Suppressor macrophage (primary cell): ENCODE measurements at regions not wholly inside any gene's neighbourhood (a gene's known extent, or its start where the extent isn't known, plus 50 kb on each side); places are given as distances from the start of the nearest gene placed in this dataset.

Experiments
- DNase-seq, 4 experiments: peaks; one replicate each; pipeline ENCODE4 v3.0.0-alpha.2; 2020 to 2022

DNA sequence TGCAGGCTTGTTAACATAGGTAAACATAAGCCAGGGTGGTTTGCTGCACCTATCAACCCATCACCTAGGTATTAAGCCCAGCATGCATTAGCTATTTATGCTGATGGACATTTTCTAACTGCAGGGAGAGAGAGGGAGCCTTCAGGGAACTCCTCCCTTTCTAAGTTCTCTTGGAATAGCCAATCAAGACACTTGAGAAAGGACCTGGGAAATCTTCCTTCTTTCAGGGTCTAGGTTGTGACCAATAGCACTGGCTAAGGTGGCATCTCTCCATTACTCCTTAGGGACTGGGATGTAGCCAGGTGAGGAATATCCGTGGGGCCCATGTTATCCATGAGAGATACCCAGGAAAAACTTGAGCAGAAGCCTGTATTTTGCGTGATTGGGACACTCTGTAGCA is 849.6 kb upstream of the MAP3K7 start:
- DNase-seq: no peak

DNA sequence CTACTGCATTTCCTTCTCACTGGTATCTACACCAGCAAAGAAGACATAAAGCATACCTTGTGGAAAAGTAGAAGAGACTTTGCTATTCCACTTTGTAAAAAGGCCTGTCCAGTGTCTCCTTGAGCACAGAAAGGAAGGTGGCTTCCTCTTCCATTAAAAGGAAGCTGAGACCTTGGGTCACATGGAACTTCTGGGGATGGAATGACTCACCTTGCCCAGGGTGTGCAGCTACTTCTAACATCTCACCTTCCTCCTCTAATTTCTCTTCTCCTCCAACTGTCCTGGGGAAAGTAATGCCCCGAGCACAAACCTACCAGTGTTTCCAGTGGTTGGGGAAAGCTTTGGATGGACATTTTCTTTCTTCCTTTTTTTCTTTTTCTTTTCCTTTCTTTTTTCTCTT is 848.8 kb upstream of the MAP3K7 start:
- DNase-seq: no peak

DNA sequence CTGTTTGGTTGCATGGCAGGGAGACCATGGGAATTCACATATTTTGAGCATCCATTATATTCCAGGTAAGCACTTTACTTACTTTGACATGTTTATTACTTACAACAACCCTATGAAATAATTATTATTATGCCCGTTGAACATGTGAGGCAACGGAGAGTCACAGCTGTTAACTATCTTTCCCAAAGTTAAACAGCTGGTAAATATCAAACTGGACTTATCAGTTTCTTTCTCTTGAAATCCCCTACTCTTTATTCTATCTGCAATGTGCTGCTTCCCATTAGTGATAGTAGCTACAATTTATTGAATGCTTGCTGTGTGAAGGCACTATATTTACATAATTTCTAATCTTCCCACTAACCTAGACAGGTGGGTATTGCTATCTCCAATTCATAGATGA is 847.7 kb upstream of the MAP3K7 start:
- DNase-seq: no peak

DNA sequence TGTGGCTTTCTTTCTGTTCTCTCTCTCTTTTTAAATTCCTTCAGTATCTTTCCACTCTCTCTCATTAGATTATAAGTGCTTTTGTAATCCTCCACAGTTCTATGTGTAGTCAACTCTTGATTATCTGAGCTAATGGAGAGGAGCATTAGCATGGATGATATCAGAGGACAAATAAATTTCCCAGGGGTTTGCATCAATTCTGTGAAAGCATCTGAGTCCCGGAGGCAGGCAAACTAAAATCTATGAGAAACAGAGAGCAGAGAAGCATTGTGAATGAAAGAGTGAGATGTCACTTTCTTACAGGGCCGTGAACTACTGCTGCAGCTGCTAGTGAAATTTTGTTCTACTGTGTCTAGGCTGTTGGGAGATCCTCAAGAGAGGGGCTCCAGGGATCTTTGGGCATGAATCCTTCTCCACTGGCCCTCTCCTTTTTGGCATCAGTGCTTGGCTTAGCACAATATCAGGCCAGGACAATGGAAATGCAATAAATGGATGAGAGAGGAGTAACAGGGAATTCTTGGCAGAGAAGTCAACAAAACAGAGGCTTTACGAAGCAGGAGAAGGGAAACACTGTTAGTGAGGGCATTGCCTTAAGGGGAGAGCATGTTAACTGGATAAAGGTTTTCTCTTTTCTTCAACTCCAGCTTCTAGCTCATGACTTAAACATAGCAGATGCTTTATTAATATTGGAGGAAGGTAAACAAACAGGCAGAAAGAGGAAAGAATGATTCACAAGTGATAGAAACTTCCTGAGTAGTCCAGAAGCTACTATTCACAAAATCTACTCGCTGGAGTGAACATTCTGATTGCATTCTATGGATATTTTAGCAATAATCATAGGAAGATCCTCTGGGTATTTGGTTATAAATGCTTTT is 847.0 kb upstream of the MAP3K7 start:
- no peak for DNase-seq

DNA sequence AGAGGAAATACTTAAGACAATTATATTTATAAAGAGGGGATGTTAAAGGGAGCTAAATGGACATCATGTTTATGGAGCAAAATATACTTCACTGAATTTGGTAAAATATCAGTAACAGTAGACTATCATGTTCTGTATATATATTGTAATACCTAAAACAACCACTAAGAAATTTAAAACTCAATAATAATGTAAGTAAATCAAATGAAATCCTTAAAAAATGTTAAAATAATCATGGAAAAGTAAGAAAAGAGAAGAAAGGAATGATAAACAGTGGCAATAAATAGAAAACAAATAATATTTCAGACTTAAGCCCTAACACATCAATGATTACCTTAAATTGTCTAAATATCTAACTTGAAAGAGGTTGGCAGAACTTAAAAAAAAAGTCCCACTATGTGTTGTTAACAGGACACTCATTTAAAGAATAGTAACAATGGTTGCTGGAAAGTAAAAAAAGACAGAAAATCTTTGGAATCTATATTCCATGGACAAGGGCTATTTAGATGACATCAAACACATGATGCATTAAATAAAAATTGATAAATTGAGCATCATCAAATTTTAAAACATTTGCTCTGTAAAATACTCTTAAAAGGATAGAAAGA is 842.2 kb upstream of the MAP3K7 start:
- DNase-seq: no peak

DNA sequence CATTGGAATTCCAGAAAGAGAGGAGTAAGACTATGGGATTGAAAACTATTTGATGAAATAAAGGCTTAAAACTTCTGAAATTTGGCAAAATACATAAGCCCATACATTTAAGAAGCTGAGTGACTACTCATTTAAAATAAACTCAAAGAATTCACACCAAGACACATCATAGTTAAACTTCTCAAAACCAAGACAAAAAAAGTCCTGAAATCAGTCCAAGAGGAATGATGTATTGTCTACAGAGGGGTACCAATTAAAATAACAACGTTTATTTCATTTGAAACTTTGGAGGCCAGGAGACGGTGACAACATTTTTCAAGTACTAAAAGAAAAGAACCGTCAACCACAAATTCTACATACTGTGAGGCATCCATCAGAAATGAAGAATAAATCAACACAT is 841.4 kb upstream of the MAP3K7 start:
- no peak for DNase-seq

DNA sequence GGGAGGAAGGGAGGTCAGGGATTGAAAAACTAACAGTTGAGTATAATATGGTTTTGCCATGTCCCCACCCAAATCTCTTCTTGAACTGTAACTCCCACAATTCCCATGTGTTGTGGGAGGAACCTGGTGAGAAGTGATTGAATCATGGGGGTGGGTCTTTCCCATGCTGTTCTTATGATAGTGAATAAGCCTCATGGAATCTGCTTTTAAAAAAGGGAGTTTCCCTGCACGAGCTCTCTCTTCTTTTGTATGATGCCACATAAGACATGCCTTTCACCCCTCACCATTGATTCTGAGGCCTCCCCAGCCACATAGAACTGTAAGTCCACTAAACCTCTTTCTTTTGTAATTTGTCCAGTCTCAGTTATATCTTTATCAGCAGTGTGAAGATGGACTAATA is 833.4 kb upstream of the MAP3K7 start:
- DNase-seq: no peak

DNA sequence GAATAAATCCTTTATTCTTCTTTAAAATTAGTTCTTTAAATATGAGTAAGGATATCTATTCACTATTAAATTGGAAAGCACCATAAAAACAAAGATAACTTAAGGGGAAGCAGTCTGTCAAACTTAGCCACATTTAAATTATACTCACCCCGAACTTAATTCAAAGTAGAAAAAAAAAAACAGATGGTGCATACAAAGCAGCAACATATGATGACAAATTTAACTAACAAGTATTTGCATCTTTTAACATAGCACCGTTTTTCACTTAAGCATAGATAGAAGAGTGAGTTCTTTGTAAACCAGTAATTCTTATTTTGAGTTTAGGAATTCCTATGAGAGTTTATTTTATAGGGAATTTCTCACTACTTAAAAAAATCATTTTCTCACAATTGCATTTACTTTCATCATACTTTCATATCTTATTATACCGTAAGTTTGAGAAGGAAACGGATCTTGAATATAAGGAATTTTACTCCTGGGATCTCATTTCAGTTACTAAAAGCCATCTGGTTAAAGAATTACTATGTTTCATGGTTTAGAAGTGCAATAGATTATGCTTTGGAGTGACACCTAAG is 828.2 kb upstream of the MAP3K7 start:
- DNase-seq: no peak

DNA sequence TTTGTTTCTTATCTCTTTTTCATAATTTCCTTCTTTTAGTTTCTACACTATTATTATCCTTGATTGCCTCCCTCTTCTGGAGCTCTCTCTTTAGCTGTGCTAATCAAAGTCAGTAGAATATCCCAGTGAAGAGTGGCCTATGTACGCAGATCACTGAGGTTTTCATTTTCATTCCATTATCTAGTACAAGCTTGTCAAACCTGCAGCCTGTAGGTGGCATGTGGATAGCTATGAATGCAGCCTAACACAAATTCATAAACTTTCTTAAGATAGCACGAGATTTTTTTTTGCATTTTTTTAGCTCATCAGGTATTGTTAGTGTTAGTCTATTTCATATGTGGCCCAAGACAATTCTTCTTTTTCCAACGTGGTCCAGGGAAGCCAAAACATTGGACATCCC is 825.7 kb upstream of the MAP3K7 start:
- no peak for DNase-seq

DNA sequence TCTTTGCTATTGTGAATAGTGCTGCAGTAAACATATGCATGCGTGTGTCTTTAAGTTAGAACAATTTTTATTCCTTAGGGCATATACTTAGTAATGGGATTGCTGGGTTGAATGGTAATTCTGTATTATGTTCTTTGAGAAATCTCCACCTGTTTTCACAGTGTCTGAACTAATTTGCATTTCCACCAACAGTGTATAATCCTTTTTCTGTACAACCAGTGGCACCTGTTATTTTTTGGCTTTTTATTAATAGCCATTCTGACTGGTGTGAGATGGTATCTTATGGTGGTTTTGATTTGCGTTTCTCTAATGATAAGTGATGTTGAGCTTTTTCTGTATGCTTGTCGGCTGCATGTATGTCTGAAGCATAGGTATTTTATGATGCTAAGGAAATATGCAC is 820.8 kb upstream of the MAP3K7 start:
- no peak for DNase-seq

DNA sequence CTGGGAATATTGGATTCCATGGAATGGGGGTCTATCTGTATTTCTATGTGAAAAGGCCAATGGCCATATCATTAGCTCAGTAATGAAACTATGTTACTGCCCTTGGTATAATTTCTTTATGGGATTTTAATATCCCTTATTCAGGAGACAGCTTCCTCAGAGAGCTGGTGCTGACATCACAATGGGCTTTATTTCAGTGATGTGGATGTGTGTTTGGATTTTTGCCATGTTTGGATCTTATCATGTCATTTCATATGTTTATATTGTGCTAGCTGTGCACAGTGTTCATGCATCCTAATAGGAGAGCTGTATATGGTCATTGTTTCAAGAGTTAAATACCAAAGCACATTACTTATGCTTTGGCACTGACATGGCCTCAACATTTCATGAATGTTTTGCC is 806.1 kb upstream of the MAP3K7 start:
- no peak for DNase-seq

DNA sequence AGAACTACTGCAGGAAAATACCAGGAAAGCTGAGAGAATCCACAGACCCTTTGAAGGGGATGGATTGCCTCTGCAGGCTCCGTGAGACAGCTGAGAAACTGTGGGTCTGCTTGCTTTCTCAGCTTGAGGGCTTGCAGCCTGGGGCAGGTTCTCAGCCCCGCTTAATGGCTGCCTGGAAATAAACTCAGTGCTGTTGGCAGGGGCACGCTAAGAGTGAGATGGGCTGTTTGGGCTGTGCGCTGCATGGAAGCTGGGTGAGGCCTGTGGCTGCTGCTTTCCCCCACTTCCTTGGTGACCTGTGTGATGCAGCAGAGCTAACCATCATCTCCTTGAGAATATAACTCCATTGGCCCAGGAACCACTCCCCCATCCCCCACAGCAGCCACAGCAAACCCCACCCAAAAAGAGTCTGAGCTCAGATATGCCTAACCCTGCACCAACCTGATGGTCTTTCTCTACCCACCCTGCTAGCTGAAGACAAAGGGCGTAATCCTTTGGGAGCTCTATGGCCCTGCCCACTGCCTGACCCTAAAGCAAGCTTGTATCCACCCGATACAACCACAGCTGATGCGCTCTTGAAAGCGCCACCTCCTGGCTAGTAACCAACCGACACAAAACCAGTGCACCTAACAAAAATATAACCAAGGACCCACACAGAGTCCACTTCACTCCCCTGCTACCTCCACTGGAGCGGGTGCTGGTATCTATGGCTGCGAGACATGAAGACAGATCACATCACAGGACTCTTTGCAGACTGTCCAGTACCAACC is 800.6 kb upstream of the MAP3K7 start:
- DNase-seq: no peak

DNA sequence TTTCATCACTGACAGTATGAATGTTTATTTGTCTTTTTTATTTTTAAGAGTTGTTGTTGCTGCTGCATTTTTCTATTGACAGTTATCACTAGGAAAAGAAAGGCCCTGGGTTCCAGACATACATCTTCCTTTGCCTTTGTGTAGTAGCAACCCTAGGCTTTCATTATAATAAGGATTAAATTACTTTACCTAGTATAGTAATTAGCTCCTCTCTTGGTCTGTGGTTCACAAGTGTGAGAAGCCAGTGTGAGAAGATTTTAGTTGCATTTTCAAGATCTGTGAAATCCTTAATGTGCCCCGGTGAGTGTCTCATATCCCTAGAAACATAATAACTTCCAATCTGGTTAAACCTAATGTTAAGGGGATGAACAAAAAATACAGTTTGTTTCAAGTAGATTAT is 799.3 kb upstream of the MAP3K7 start:
- DNase-seq: no peak

DNA sequence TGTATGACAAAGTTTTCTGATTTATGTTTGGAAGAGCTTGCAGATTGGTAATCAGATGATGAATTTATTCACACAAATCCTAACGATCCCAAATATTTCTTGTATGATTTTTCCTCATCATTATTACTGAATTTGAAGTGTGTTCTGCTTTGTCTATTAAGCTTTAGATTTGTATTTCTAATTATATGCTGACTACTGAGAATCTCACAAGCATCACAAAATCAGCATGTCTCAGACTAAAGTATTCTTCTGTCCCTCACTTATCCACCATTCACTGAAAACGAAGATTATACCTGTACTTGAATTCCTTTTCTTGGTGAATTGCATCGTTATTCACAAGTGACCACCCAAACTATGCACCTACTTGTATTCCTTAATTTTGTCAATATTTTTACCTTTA is 796.3 kb upstream of the MAP3K7 start:
- no peak for DNase-seq

DNA sequence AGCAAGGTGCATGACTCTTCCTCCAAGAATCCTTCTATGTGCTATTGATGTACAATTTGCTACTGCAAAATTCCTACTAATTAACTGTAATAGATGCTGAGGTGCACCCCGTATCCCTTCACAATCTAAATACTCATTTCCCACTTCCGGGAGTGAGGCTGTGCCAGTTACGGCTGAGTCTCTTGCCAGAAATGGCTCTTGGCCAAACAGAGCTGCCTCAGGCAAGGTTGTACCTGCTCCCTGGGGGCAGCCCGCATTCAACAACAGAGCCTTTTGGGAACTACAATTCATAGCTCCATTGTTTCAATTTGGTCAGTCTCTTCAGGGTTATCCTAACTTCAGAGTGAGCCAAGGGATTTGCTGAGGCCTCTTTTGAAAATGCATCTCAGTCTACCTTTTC is 789.8 kb upstream of the MAP3K7 start:
- no peak for DNase-seq

DNA sequence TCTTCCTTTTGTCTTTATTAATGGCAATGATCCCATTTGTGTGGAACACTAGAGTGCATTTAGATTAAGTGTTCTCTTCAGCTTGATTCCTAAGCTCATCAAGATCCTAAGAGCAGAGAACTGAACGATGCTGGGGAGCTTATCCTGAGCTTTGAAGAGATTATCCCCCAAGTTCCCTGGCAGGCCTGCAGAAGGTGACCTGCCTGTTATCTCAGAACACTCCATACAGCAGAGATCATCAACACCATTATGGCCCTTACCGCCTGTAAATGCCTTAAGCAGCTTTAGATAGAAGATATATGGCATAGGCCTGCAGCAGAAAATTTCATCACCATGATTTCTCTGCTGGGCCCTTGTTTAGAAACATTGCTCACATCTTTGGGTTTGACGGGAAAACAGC is 779.9 kb upstream of the MAP3K7 start:
- DNase-seq: no peak

DNA sequence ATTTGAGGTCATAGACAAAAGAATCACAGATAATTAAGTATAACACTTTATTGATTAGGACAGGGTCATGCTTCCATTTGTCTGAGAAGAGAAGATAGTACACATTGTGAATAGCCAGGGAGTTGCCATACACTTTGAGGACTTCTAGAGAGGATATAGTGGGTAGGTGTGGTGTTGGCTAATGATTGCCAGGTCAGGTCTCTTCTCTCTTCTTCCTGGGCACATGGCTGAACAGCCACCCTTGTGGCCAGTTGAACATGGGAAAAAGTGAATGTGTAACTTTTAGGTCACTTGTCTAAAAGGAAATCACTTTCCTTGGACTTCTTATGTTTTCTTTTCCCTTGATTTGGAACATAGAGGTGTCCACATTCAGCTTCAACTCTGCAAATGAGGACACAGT is 772.1 kb upstream of the MAP3K7 start:
- DNase-seq: no peak

DNA sequence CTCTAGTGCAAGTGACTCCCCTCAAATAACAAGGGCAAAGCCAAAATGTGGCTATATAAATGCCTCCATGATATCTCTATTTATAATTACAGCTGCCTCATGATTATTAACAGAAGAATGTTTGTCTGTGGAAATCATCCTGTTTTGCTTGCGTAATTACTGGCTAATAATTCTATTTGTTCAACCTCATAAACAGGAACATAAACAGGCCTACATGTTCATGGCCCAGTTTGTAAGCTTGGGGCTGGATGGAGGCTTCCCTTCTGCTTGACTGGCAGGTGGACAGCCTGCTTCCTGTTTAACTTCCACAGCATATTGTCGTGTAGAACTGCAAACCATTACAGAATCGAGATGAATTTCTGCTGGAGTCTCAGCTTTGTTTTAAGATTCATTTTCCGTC is 766.0 kb upstream of the MAP3K7 start:
- DNase-seq: no peak

DNA sequence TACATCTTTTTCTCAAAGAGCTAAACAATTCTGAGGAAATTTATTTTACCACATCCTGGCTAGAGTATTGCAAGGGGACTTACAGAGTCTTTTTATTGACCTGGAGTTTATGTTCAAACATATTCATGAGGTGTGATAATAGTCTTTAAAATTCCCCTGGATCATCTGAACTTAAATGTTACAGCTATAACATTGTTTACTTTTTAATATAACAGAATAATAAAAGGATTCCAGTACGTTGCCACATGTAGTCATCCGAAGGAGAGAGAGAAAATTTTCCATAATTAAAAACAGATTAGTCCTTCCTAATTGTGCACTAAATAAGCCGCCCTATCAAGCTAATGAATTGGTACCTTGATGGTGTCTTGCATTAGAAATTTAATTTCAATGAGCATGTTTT is 765.4 kb upstream of the MAP3K7 start:
- DNase-seq: no peak

DNA sequence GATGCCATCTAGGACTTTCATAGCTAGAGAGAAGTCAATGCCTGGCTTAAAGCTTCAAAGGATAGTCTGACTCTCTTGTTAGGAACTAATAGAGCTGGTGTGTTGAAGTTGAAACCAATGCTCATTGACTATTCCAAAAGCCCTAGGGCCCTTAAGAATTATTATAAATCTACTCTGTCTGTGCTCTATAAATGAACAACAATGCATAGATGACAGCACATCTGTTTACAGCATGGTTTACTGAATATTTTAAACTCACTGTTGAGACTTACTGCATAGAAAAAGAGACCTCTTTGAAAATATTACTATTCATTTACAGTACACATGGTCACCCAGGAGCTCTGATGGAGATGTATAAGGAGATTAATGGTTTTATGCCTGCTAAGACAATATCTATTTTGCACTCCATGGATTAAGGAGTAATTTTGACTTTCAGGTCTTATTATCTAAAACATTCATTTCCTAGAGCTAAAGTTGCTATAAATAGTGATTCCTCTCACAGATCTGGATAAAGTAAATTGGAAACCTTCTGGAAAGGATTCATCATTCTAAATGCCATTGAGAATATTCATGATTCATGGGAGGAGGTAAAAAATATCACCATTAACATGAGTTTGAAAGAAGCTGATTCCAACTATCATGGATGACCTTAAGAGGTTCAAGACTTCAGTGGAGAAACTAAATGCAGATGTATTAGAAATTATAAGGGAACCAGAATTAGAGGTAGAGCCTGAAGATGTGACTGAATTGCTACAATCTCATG is 763.5 kb upstream of the MAP3K7 start:
- DNase-seq: no peak

DNA sequence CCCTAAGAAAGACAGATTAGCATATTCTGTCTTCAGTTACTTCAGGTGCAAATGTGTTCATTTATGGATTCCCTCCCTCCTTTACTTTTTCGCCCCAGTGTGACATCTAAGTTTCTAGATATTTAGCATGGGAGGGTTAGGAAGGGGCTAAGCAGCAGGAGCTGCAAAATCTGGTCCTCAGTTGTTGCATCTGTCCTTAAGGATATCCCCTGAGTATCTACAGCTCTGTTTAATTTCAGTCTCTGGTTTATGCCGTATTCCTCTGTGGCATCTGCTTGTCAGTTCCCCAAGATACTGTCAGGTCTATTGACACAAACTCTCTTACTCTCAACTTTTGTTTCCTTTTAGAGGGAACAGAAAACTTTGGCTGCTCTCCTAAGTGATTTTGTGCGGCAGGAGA is 754.6 kb upstream of the MAP3K7 start:
- no peak for DNase-seq

DNA sequence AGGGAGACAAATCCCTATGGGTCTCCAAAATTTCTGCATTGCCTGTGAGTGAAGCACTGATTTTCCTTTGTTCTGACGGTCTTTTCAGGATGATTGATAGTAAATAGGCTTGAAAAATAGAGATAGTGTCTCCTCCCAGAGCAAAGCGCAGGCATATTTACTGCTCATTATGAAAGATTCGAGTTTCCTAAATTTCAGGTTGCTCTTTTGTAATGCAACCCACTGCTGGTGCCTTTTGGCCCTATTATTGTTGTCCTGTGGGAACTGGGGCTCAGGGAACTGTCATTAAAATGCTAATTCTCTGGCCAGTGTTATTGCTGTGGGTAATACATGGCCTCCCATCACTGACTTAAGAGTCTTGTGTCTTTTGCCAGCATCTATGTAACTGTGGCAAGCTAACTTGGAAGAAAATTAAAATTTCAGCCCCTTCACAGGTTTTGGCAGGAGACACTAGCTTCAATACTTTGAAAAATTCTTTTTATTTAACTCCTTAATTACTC is 754.1 kb upstream of the MAP3K7 start:
- DNase-seq: no peak

DNA sequence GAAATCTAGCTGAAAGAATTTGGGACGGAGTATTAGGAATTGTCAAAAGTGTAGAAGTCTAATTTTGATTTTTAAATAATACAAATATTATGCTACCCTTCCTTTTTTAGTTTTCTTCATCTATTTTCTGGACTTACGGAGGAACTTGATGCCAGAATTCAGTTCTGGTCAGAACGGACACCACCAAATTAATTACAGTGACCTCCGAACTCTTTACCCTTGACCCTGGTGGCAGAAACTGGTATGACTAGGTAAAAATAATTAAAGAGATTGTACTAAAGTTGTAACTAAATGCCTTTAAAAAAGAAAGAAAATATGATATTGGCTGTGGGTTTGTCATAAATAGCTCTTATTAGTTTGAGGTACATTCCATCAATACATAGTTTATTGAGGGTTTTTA is 751.1 kb upstream of the MAP3K7 start:
- DNase-seq: no peak
